ENCODE measurements at regions not wholly inside any gene's neighbourhood (a gene's known extent, or its start where the extent isn't known, plus 50 kb on each side); places are given as distances from the start of the nearest gene placed in this dataset.

GRCh38 chr7:106606120-106606519 is 54.8 kb downstream of the CCDC71L start:
- in situ Hi-C loops (cut with MboI; ENCODE audit: low sequenced_read_pairs), result no loop called here

DNA sequence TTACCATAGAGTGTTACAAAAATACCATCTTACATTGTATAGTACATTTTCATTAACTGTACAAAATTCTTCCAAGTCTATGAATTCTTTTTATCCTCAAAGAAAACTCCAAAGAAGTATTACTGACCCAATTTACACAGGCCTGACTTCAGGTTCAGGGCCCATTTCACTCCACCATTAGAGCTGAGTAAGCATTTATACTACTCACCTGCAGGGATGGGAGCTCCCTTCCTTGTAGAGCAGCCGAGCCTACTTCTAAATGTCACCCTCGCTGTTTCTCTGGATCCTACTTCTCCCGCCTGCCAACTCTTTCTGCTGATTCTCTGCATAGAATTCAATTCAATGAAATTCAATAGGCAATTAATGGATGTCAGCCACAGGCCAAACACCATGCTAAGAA is 56.0 kb downstream of the CCDC71L start:
- in situ Hi-C loops (cut with MboI; ENCODE audit: low sequenced_read_pairs), result no loop called here

GRCh38 chr7:106604303-106604924 is 56.5 kb downstream of the CCDC71L start:
- in situ Hi-C loops (cut with MboI; ENCODE audit: low sequenced_read_pairs), result no loop called here

DNA sequence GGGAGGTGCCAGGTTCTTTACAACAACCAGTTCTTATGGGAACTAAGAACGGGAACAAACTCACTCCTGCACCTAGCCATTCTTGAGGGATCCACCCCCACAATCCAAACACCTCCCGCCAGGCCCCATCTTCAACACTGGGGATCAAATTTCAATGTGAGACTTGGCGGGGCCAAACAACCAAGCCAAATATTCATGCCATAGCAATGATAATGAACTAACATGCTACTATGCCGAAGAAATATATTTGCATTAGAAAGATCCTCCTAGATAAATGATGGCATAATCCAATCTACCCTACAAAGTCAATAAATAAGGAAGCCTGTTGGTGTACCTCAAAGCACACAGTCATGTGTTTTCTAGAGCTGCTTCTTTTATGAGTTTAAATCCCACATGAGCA is 57.6 kb downstream of the CCDC71L start:
- in situ Hi-C loops (cut with MboI; ENCODE audit: low sequenced_read_pairs), result no loop called here

GRCh38 chr7:106602062-106602461 is 58.9 kb downstream of the CCDC71L start:
- in situ Hi-C loops (cut with MboI; ENCODE audit: low sequenced_read_pairs), result no loop called here

GRCh38 chr7:106600569-106601373 is 60.2 kb downstream of the CCDC71L start:
- in situ Hi-C loops (cut with MboI; ENCODE audit: low sequenced_read_pairs), result no loop called here

- in situ Hi-C loops (cut with MboI; ENCODE audit: low sequenced_read_pairs), result no loop called here
These were observed 61.6 kb downstream of the CCDC71L start for GRCh38 chr7:106599343-106599698.

DNA sequence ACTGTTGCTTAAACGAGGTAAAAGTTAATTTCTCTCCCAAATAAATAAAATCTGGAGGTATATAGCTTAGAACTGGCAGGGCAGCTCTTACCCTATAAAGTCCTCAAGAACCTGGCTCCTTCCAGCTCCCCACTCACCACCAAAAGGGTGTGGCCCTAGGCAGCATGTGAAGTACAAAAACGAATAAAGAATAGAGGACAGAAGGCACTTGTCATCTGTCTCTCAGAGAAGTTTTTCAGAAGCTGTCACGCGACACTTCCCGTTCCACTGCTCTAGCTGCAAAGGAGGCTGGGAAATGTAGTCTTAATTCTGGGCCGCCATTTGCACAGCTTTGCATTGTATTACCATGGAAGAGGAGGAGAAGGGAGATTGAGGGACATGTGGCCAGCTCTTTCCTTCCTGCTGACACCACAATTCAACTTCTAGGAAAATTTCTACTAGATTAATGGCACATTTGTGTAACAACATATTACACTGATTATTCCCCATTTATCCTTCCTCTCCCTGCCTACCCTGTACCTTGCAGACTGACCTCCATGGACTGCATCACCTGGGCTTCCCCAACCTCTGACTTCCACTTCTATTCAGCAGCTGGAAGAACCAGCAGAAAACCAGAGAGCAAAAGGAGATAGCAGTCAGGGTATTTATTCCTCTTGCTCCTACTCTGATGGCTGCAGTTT is 62.2 kb downstream of the CCDC71L start:
- in situ Hi-C loops (cut with MboI; ENCODE audit: low sequenced_read_pairs), result no loop called here

- in situ Hi-C loops (cut with MboI; ENCODE audit: low sequenced_read_pairs), result no loop called here
These were observed 63.0 kb downstream of the CCDC71L start for GRCh38 chr7:106597751-106598546.

DNA sequence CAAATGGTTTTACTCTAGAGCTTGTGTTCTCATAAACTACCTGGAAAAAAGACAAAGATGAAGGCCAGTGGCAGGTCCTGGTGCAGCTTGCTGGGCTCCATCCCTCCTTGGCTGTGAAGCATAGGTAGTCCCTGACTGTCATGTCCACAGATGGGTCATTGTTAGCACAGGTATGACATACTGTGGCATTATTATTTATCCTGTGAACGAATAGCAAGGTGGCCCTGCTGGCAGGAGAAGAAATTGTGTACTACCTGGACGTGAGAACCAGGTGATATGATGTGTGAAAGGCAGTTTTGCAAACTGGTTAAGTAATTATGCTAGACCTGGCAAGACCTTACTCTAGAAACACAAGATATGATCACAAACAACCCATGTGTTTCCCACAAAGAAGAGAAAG is 63.9 kb downstream of the CCDC71L start:
- in situ Hi-C loops (cut with MboI; ENCODE audit: low sequenced_read_pairs), result no loop called here

DNA sequence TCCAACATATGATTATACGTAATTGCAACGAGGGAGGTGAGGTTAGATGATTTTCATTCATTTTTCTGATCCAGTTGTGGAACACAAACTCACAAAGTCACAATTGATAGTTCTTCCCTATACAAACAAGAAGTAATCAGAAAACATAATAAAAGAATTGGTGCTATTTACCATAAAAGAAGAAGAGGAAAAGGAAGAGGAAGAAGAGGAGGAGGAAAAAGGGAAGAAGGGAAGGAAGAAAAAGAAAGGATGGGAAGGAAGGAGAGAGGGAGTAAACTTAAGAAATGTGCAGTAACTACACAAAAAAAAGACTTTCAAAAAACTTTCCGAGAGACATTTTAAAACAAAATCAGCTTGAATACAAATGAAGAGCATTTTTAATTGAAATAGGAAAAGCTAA is 65.0 kb downstream of the CCDC71L start:
- in situ Hi-C loops (cut with MboI; ENCODE audit: low sequenced_read_pairs), result no loop called here

DNA sequence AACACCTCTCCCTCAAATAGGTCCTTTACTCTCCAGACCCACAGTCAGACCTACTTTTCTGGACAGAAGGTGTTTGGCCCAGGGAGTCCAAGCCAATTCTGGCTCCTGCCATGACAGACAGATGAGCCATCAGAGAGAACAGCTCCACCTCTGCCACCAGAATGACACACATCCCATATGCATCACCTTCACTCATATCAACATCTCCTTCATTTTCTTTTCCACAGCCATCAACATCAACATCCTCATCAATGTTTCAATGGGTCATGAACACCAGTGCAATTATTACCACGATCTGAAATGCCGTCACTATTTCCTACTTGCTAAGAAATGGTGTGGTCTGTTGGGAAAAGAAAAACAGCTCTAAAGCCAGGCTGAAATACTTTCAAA is 67.9 kb downstream of the CCDC71L start:
- in situ Hi-C loops (cut with MboI; ENCODE audit: low sequenced_read_pairs), result no loop called here

- in situ Hi-C loops (cut with MboI; ENCODE audit: low sequenced_read_pairs), result no loop called here
These were observed 68.5 kb downstream of the CCDC71L start for GRCh38 chr7:106592282-106593027.

DNA sequence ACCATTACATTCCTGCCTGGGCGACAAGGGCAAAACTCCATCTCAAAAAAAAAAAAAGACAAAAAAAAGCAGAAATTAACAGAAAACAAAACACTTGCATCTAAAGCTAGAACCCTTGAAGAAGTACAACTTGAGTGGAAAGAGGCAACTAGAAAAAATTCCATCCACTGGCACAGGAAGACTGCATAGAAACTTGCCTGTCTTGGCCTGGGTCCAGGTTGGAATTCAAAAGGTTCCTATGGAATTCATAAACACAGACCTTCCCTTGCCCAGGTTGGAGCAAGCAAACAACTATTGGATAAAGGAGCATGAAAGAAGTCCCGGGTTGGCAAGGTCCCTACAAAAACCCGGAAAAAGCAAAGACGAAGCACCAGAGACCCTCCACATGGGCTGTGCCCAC is 69.8 kb downstream of the CCDC71L start:
- in situ Hi-C loops (cut with MboI; ENCODE audit: low sequenced_read_pairs), result no loop called here

DNA sequence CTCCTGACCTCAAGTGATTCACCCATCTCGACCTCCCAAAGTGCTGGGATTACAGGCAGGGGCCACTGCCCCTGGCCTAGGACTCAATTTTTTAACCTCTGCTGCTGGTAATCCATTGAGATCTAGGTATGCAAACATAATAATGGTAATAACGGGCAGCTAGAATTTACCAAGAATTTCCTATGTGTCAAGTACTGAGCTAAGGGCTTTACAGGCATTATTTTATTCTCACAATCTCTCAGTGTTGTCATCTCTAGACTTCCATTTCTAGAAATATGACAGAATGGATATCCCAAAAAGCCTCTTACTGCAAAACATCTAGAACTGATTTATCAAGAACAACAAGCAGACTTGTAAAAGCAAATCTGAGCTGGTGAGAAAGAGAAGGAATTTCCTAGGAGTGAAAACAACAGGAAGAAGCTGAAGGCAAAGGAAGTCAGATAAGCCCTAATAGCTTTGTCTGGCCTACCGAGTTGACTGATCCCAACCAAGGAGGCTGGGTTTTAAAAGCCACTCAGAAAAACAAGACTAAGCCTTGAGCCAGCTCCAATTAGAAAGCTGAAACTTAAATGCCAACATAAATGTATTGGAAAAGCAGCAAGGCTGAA is 70.6 kb downstream of the CCDC71L start:
- in situ Hi-C loops (cut with MboI; ENCODE audit: low sequenced_read_pairs), result no loop called here

DNA sequence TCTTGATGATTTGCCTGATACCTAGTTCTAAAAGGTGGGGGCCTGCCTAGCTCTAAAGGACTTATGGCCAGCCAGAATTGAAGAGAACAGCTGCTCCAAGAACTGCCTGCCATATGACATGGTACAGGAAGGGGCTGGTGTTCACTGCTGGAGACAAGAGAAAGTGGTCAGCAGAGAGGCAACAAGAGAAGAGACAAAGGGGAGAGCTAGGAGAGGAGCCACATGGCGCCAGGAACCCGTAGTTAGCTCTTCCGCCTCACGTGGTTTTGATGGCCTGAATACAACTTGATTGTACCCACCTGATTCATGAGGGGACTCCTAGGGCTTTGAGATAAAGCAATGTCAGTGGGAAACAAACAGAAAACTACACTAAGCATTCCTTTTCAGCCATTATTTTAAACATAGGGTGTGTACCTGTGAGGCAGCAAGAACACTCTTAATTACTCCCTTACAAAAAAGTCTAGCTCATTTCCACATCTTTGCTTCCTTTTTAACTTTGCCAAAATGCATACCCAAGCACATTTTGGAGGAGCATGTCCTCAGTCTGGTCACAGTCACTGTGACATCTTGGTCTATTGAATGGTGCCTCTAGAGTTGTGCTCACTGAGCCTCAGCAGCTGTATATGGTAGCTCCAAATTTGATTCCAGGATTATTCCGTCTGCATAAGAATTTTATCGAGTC is 71.6 kb downstream of the CCDC71L start:
- in situ Hi-C loops (cut with MboI; ENCODE audit: low sequenced_read_pairs), result no loop called here

DNA sequence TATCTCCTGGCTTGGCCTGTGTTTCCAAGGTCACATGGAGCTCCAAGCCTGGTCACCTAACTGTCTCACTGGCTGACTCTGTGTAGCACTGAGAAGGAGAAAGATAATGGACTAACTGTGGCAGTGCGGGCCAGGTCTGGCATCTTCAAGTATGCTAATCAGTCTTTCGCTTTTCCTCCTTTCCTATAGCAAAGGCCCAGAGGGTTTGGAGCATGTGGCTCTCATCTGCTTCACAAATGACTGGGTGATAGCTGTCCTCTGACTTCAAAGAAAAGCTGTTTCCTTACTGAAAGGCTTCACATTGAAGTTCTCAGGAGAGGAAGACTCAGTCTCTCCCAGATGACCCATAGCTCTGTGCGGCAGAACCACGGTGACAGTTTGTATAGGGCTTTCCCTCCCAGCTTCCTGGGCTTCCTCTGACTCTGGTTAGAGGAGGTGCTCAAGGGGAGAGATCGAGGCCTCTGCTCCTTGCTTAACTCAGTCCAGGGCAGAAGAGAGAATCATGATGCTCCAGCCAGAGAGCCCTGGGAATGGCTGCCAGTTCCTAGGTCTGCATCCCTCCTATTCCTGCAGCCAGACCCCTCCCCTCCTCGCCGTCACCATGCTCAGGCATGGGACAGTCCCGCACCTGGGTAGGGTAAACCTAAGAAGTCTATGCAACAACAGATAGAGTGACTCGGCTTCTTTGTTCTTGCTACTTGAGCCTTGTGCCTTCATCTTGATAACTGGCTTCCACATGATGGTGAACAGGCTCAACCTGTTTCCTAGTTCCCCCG is 72.3 kb downstream of the CCDC71L start:
- in situ Hi-C loops (cut with MboI; ENCODE audit: low sequenced_read_pairs), result no loop called here

DNA sequence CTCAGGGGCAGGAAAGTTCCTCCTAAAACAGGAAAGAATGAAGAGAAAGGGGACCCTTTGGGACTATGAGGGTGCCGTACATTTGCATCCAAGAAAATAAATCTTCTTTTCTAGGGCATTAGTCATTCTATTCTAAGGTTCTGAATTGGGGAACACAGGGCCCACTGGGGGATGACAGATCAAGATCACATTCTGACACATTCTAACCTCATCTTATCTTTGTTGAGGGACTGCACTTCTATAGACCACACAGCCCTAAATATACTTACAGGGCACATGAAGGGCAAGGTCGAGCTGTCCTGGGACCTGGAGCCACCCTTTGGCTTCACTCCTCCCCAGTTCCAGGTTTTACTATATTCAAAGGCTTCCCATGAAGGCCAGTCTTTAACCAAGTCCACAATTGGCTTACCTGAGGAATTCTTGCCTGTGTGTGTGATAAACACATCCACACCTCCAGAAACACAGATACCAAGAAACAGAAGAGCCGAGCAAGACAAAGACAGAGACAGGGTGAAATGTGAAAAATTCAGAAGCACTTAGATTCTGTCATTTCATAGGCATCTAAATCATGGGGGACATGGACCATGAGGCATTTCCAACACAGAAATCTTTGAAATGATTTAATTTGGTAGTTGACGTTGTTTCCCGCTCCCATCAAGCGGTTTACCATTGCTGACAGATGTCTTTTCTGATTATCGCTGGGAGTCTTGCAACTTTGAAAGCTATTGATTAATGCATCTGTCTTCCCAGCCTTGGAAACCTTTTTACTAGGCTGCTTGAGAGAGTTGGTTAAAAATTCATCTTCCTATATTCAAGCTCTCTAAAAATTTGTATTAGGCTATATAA is 75.8 kb downstream of the CCDC71L start:
- in situ Hi-C loops (cut with MboI; ENCODE audit: low sequenced_read_pairs), result no loop called here

Measured in hTERT RPE-1 (cell line).